GM23338 (cell line): ENCODE measurements at regions not wholly inside any gene's neighbourhood (a gene's known extent, or its start where the extent isn't known, plus 50 kb on each side); places are given as distances from the start of the nearest gene placed in this dataset.

Experiments
- ATAC-seq: fragments of 200-7000 bp; cut with Tn5 transposase; 3 replicates; pipeline ENCODE4 v1.9.1; 2020
- DNase-seq: peaks from one replicate; pipeline ENCODE4 v3.0.0-alpha.2; 2015; ENCODE audit warnings: low spot score
- H2AFZ ChIP-seq: fragments of 200-600 bp; sonication (generic); 2 replicates; pipeline ENCODE4 v1.8.0; 2016; ENCODE audit warnings: antibody characterized with exemption, mild to moderate bottlenecking, moderate library complexity
- H3F3A ChIP-seq: fragments of 200-600 bp; sonication (generic); replicated peaks from 2 replicates; pipeline ENCODE4 v1.8.0; 2017; ENCODE audit warnings: antibody characterized with exemption, mixed run types, low read depth
- H3K27ac ChIP-seq: fragments of 200-600 bp; sonication (generic); 2 replicates; pipeline ENCODE4 v1.6.1; 2016; ENCODE audit warnings: low read depth
- H3K27me3 ChIP-seq: fragments of 200-600 bp; sonication (generic); 2 replicates; pipeline ENCODE4 v1.8.0; 2016; ENCODE audit warnings: mild to moderate bottlenecking, mixed run types, moderate library complexity; ENCODE audit not compliant: insufficient read depth
- H3K36me3 ChIP-seq: fragments of 200-600 bp; sonication (generic); 2 replicates; pipeline ENCODE4 v1.8.0; 2016; ENCODE audit warnings: mild to moderate bottlenecking; ENCODE audit not compliant: insufficient read depth
- H3K4me1 ChIP-seq: fragments of 200-600 bp; sonication (generic); 2 replicates; pipeline ENCODE4 v1.8.0; 2016; ENCODE audit warnings: mild to moderate bottlenecking, moderate library complexity; ENCODE audit not compliant: insufficient read depth
- H3K4me2 ChIP-seq: fragments of 200-600 bp; sonication (generic); 2 replicates; pipeline ENCODE4 v1.7.1; 2017; ENCODE audit warnings: mixed run types
- H3K4me3 ChIP-seq: fragments of 200-600 bp; sonication (generic); 2 replicates; pipeline ENCODE4 v1.6.1; 2016; ENCODE audit warnings: mixed run types
- H3K79me2 ChIP-seq: fragments of 200-600 bp; sonication (generic); replicated peaks from 2 replicates; pipeline ENCODE4 v1.8.0; 2017; ENCODE audit warnings: mild to moderate bottlenecking; ENCODE audit not compliant: insufficient read depth
- H3K9me2 ChIP-seq: fragments of 200-600 bp; sonication (generic); 2 replicates; pipeline ENCODE4 v1.8.0; 2017; ENCODE audit not compliant: insufficient read depth
- H4K20me1 ChIP-seq: fragments of 200-600 bp; sonication (generic); replicated peaks from 2 replicates; pipeline ENCODE4 v1.8.0; 2017; ENCODE audit warnings: mild to moderate bottlenecking; ENCODE audit not compliant: insufficient read depth
- H3K27ac Mint-ChIP-seq: 2 replicates; pipeline ENCODE4 v1.8.0; 2020; ENCODE audit warnings: inconsistent platforms, mild to moderate bottlenecking, moderate library complexity, mixed read lengths
- H3K27me3 Mint-ChIP-seq: 3 replicates; pipeline ENCODE4 v1.8.0; 2022; ENCODE audit warnings: low read depth, mild to moderate bottlenecking, moderate library complexity, mixed read lengths, inconsistent platforms; ENCODE audit not compliant: insufficient read depth, poor library complexity
- H3K36me3 Mint-ChIP-seq: 3 replicates; pipeline ENCODE4 v1.8.0; 2021; ENCODE audit warnings: low read depth, mild to moderate bottlenecking, inconsistent platforms, moderate library complexity, mixed read lengths
- H3K4me1 Mint-ChIP-seq: 3 replicates; pipeline ENCODE4 v1.8.0; 2020; ENCODE audit warnings: mild to moderate bottlenecking, inconsistent platforms, mixed read lengths
- H3K4me3 Mint-ChIP-seq: 3 replicates; pipeline ENCODE4 v1.8.0; 2021; ENCODE audit warnings: moderate library complexity, mild to moderate bottlenecking, inconsistent platforms, mixed read lengths
- H3K9me3 Mint-ChIP-seq: 3 replicates; pipeline ENCODE4 v1.8.0; 2020; ENCODE audit warnings: moderate library complexity, mild to moderate bottlenecking, inconsistent platforms, mixed read lengths
- CREB1 ChIP-seq: fragments of 250-450 bp; sonication (Bioruptor Pico); IDR thresholded peaks from 2 replicates; pipeline ENCODE4 v1.5.0; 2020; ENCODE audit warnings: low read depth, mild to moderate bottlenecking, moderate library complexity
- CTCF ChIP-seq, 2 experiments: fragments of 200-600 bp in 1 of 2; sonication (generic) in 1 of 2; conservative IDR thresholded peaks; 2 replicates each; pipeline versions ENCODE4 v1.5.1 to v1.6.1; 2016 to 2017; ENCODE audit warnings: antibody characterized with exemption in 2 of 2, low read depth in 2 of 2, mild to moderate bottlenecking in 2 of 2, moderate library complexity in 1 of 2
- ETS1 ChIP-seq: IDR thresholded peaks from 2 replicates; pipeline ENCODE4 v1.6.1; 2016; ENCODE audit warnings: antibody characterized with exemption
- EZH2 ChIP-seq: fragments of 200-600 bp; sonication (generic); IDR thresholded peaks from one replicate; pipeline ENCODE4 v1.8.0; 2017; ENCODE audit warnings: antibody characterized with exemption, mild to moderate bottlenecking, low read depth; ENCODE audit not compliant: unreplicated experiment
- EZH2phosphoT487 ChIP-seq: fragments of 200-600 bp; sonication (generic); IDR thresholded peaks from one replicate; pipeline ENCODE4 v1.8.1; 2018; ENCODE audit warnings: antibody characterized with exemption; ENCODE audit not compliant: unreplicated experiment
- JUNB ChIP-seq: IDR thresholded peaks from one replicate; pipeline ENCODE4 v1.6.1; 2016; ENCODE audit warnings: antibody characterized with exemption; ENCODE audit not compliant: unreplicated experiment
- NANOG ChIP-seq: IDR thresholded peaks from 2 replicates; pipeline ENCODE4 v1.6.1; 2016; ENCODE audit warnings: antibody characterized with exemption, borderline replicate concordance
- POLR2AphosphoS5 ChIP-seq: IDR thresholded peaks from 2 replicates; pipeline ENCODE4 v1.6.1; 2016; ENCODE audit warnings: antibody characterized with exemption, low read depth
- STAT1 ChIP-seq: IDR thresholded peaks from one replicate; pipeline ENCODE4 v1.6.1; 2016; ENCODE audit warnings: antibody characterized with exemption; ENCODE audit not compliant: unreplicated experiment
- ZNF114 ChIP-seq: fragments of 250-450 bp; sonication (Bioruptor Pico); IDR thresholded peaks from 2 replicates; pipeline ENCODE4 v1.5.0; 2020; ENCODE audit warnings: mild to moderate bottlenecking, moderate library complexity
- ZNF331 ChIP-seq: fragments of 250-450 bp; sonication (Bioruptor Pico); IDR thresholded peaks from 2 replicates; pipeline ENCODE4 v1.5.0; 2020; ENCODE audit warnings: low read depth, mild to moderate bottlenecking, moderate library complexity
- TF ChIP-seq, protein P1 (sequence below): fragments of 250-450 bp; sonication (Bioruptor Pico); IDR thresholded peaks from 2 replicates; pipeline ENCODE4 v1.5.0; 2020; ENCODE audit warnings: mild to moderate bottlenecking, moderate library complexity
- TF ChIP-seq, protein P2 (sequence below): IDR thresholded peaks from one replicate; pipeline ENCODE4 v1.6.1; 2018; ENCODE audit warnings: antibody characterized with exemption; ENCODE audit not compliant: unreplicated experiment

DNA sequence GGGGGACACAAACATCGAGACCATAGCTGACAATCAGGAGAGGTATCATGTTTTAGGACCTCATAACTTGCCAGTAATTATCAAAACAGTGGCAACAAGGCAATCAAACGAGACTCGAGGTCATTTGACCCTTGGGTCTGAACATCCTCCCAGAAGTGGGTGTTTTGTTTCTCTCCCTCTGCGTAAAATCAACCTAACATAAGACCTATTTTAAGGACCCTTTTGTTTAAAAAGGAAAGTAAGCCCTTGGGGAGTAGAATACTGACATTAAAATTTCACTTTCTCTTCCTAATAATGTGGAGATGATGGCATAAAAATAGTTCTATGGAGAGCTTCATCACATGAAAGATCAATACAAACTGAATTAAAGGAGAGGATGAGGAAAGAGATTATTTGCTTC is 106.2 kb upstream of the PUDP start:
- no peaks in the 10 kb centered on the region for H3K4me1 ChIP-seq
- H3K4me2 ChIP-seq = no peak overlapping the region
- Mint-ChIP-seq H3K4me3 (no peak overlapping the region), H3K9me3 (no peaks in the 10 kb centered on the region), H3K4me1 (no peaks in the 10 kb centered on the region; the same call in 2 of the 3 replicates), H3K36me3 (no peaks in the 10 kb centered on the region), H3K27me3 (peaks cover 4% of the 10 kb centered on the region), H3K27ac (no peak overlapping the region)
- TF ChIP-seq STAT1 (no peak), EZH2phosphoT487 (no peak), JUNB (no peak), NANOG (no peak), EZH2 (no peak), CREB1 (CRISPR knock-in tag) (no peak), ZNF331 (CRISPR knock-in tag) (no peak), ETS1 (no peak), POLR2AphosphoS5 (no peak), CTCF (conservative IDR thresholded peaks at IDR 0.05; ENCODE audit: low read depth in 2 of 2) (no peak), ZNF114 (no peak)
- TF ChIP-seq, protein P1, sequence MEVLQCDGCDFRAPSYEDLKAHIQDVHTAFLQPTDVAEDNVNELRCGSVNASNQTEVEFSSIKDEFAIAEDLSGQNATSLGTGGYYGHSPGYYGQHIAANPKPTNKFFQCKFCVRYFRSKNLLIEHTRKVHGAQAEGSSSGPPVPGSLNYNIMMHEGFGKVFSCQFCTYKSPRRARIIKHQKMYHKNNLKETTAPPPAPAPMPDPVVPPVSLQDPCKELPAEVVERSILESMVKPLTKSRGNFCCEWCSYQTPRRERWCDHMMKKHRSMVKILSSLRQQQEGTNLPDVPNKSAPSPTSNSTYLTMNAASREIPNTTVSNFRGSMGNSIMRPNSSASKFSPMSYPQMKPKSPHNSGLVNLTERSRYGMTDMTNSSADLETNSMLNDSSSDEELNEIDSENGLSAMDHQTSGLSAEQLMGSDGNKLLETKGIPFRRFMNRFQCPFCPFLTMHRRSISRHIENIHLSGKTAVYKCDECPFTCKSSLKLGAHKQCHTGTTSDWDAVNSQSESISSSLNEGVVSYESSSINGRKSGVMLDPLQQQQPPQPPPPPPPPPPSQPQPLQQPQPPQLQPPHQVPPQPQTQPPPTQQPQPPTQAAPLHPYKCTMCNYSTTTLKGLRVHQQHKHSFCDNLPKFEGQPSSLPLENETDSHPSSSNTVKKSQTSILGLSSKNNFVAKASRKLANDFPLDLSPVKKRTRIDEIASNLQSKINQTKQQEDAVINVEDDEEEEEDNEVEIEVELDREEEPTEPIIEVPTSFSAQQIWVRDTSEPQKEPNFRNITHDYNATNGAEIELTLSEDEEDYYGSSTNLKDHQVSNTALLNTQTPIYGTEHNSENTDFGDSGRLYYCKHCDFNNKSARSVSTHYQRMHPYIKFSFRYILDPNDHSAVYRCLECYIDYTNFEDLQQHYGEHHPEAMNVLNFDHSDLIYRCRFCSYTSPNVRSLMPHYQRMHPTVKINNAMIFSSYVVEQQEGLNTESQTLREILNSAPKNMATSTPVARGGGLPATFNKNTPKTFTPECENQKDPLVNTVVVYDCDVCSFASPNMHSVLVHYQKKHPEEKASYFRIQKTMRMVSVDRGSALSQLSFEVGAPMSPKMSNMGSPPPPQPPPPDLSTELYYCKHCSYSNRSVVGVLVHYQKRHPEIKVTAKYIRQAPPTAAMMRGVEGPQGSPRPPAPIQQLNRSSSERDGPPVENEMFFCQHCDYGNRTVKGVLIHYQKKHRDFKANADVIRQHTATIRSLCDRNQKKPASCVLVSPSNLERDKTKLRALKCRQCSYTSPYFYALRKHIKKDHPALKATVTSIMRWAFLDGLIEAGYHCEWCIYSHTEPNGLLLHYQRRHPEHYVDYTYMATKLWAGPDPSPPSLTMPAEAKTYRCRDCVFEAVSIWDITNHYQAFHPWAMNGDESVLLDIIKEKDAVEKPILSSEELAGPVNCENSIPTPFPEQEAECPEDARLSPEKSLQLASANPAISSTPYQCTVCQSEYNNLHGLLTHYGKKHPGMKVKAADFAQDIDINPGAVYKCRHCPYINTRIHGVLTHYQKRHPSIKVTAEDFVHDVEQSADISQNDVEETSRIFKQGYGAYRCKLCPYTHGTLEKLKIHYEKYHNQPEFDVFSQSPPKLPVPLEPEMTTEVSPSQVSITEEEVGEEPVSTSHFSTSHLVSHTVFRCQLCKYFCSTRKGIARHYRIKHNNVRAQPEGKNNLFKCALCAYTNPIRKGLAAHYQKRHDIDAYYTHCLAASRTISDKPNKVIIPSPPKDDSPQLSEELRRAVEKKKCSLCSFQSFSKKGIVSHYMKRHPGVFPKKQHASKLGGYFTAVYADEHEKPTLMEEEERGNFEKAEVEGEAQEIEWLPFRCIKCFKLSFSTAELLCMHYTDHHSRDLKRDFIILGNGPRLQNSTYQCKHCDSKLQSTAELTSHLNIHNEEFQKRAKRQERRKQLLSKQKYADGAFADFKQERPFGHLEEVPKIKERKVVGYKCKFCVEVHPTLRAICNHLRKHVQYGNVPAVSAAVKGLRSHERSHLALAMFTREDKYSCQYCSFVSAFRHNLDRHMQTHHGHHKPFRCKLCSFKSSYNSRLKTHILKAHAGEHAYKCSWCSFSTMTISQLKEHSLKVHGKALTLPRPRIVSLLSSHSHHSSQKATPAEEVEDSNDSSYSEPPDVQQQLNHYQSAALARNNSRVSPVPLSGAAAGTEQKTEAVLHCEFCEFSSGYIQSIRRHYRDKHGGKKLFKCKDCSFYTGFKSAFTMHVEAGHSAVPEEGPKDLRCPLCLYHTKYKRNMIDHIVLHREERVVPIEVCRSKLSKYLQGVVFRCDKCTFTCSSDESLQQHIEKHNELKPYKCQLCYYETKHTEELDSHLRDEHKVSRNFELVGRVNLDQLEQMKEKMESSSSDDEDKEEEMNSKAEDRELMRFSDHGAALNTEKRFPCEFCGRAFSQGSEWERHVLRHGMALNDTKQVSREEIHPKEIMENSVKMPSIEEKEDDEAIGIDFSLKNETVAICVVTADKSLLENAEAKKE (CRISPR knock-in tag) = no peak
- TF ChIP-seq, protein P2, sequence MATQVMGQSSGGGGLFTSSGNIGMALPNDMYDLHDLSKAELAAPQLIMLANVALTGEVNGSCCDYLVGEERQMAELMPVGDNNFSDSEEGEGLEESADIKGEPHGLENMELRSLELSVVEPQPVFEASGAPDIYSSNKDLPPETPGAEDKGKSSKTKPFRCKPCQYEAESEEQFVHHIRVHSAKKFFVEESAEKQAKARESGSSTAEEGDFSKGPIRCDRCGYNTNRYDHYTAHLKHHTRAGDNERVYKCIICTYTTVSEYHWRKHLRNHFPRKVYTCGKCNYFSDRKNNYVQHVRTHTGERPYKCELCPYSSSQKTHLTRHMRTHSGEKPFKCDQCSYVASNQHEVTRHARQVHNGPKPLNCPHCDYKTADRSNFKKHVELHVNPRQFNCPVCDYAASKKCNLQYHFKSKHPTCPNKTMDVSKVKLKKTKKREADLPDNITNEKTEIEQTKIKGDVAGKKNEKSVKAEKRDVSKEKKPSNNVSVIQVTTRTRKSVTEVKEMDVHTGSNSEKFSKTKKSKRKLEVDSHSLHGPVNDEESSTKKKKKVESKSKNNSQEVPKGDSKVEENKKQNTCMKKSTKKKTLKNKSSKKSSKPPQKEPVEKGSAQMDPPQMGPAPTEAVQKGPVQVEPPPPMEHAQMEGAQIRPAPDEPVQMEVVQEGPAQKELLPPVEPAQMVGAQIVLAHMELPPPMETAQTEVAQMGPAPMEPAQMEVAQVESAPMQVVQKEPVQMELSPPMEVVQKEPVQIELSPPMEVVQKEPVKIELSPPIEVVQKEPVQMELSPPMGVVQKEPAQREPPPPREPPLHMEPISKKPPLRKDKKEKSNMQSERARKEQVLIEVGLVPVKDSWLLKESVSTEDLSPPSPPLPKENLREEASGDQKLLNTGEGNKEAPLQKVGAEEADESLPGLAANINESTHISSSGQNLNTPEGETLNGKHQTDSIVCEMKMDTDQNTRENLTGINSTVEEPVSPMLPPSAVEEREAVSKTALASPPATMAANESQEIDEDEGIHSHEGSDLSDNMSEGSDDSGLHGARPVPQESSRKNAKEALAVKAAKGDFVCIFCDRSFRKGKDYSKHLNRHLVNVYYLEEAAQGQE = no peak
- H3K27me3 ChIP-seq = no peaks in the 10 kb centered on the region
- no peaks in the 10 kb centered on the region for H3F3A ChIP-seq
- no peak overlapping the region for H3K4me3 ChIP-seq
- DNase-seq (no peak), ATAC-seq (no peak)
- H3K9me2 ChIP-seq = no peaks in the 10 kb centered on the region
- H3K27ac ChIP-seq = no peak overlapping the region
- no peak overlapping the region for H2AFZ ChIP-seq
- H3K36me3 ChIP-seq = no peaks in the 10 kb centered on the region
- H4K20me1 ChIP-seq = no peaks in the 10 kb centered on the region
- no peaks in the 10 kb centered on the region for H3K79me2 ChIP-seq
